ENCODE measurements at regions not wholly inside any gene's neighbourhood (a gene's known extent, or its start where the extent isn't known, plus 50 kb on each side); places are given as distances from the start of the nearest gene placed in this dataset.

DNA sequence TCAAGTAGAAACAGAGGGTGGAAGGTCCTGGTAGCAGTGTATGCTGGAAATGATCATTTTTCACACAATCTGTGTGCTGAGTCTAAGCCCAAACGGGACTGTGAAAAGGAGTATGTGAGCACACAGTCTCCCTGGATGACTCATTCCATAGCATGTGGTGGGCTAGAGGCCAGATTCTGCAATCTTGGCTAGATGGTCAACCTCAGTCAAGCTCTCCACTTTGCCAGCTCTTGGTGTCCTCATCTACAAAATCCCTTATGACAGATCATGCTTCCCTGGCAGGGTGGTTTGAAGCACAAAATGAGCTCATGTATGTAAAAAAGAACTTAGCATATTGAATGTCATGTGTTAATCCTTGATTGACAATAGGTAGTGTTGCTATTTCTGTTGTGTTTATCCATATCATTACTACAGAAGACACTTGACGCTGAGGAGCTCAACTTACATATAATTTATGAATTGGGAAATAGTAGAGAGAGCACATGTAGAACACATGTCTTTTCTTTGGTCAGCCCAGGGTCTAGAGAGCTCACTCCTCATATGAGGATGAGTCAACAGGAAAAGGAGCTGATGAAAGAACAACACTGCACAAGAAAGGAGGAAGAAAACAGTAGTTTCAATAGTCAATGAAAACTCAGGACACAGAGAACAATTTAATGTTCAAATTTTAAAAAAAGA, 517.5 kb downstream of the BCL11B start:
- DNase-seq, result no peak

- no peak for DNase-seq
Measured at GRCh38 chr14:98756749-98757148, 515.2 kb downstream of the BCL11B start.

GRCh38 chr14:98758440-98758839, 513.6 kb downstream of the BCL11B start:
- DNase-seq, result no peak

DNA sequence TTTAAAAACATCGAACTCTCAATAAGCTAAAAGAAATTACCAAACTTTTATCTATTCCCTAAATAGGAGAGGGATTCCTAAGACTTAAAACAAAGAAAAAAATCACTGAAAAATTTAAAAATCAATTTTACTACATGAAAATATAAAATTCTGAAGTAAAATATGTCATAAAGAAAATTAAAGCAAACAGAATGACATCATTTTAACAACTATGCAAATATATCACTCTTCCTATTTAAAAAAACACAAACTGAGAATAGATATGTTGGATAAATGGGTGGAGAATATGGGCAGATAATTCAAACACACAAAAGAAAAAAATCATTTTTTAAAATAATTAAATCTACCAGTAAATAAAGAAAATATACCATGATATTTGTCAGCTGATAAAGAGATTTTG, 510.0 kb downstream of the BCL11B start:
- DNase-seq, result no peak

- no peak for DNase-seq
Measured at GRCh38 chr14:98766818-98767217, 505.2 kb downstream of the BCL11B start.

- DNase-seq, result no peak
Measured at GRCh38 chr14:98769326-98769725, 502.7 kb downstream of the BCL11B start.

DNA sequence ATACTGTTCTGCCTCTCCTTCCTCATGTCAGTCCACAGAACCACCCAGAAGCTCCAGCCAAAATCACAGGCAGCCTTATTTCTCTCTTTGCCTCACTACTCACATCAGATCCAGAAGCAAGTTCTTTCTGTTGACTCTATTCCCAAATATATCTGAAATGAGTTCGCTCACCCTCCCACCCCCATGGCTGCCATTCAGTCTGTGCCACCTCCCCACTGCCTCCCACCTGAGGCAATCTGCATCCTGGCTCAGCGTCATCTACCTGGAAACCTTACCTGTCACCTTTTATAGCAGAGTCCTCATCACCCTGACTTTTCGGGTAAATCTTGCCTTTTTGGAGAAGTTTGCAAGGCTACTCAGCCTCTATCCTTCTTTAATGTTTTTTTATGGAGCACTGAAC, 501.8 kb downstream of the BCL11B start:
- DNase-seq, result no peak

DNA sequence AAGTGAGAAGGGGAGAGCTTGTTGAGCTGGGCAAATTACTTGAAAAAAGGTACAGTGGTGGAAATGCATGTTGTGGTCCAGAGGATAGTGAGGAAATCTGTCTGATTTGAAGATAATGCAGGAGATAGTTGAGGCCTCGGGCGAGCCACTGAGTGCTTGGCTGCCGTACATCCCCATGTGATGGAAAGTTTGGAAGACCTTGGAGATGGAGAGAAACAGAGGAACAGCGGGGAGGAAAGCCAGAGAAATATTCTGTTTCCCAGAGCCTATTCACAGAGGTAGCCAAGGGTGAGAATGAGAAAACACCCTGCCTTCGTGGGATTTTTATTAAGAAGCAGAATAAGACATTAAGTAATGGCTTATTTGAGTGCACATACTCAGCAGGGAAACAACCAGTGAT, 498.2 kb downstream of the BCL11B start:
- no peak for DNase-seq

- DNase-seq, result no peak
Measured at GRCh38 chr14:98775892-98776291, 496.1 kb downstream of the BCL11B start.

DNA sequence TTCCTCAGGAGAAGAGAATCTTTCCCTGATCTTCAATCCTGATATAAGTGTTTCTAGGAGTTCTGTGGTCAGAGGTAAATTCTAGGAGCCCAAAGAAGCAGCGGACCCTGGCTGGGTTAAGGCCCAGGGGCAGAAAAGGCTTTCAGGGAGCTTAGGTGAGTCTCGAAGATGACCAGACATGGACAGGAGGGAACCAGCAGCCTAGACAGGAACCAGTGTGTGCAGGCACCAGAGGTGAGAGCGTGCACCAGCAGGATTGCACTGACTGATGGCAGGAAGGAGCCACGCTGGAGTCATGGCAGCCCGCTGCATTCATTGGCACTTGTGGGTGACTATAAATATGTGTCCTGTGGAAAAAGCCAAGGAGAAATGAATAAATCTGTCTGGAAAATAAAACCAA, 489.9 kb downstream of the BCL11B start:
- DNase-seq, result no peak

DNA sequence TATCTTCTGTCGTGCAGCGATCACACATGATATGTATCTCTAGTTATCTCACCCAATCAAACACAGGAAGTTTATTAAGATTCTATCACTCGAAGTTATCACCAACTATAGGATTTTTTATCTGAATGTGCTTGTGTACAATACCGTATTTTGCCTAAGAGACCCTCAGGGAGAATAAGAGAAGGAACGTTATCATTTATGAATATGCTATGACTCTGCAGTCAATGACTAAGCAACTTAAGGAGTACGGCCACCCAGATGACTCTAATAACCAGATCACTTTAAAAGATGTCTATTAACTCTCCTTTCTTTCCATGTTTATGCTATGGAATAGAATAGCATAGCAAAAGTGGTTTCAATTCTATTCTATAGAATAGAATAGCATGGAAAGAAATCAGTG, 486.4 kb downstream of the BCL11B start:
- no peak for DNase-seq

- DNase-seq, result no peak
Measured at GRCh38 chr14:98786456-98786855, 485.5 kb downstream of the BCL11B start.

DNA sequence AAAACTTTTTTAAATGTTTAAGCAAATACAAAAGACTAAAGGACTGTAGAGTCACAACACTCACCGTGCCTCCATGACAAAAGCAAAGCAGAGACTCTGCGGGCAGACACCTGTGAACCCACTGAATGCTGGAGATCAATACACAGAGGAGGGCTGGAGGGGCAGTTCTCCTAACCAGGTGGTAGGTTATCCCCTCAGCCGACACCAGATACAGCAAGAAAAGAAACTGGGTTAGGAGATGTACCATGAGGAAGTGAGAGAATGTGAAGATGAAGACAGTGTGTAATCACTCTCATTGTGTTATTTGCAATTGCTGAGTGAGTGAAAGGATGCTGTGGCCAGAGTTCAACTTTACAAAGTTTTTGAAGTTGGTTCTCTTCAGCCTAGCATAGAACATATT, 480.3 kb downstream of the BCL11B start:
- no peak for DNase-seq

- no peak for DNase-seq
Measured at GRCh38 chr14:98792171-98792570, 479.8 kb downstream of the BCL11B start.

DNA sequence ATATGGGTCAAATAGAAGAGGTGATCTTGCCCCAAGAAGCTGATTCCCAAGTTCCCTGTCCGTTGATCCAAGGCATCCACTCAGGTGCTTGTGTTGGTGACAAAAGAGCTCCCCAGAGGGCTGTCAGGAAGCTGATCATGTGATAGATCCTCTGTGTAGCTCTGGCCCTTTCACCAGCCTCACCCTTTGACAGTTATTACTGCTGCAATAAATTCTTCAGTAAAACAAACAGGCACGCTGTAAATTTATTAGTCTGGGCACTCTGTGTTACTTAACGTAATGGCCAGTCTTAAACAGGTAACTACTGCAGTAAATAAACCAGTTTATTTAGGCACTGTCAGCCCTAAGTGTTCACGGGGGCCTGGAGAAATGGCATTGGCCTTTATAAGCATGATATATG, 473.9 kb downstream of the BCL11B start:
- DNase-seq, result no peak

DNA sequence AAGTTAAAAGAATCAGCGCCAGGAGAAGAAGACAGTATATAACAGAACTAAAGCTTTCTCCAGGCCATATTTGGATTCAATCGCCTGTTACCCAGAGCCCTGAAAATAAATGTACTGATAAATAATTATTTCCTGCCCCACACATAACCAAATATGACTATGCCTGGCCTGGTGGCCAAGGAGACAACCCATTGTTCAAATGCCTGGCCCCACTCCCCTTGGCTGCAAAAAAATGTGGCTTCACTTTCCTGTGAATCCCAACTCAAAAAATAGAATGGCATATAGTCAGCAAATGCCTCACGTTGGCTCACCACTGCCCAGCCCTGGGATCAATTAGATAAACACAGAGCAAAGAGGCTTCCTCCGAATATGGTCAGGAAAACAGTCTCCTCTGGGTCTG, 472.1 kb downstream of the BCL11B start:
- no peak for DNase-seq

- no peak for DNase-seq
Measured at GRCh38 chr14:98802044-98802443, 470.0 kb downstream of the BCL11B start.

DNA sequence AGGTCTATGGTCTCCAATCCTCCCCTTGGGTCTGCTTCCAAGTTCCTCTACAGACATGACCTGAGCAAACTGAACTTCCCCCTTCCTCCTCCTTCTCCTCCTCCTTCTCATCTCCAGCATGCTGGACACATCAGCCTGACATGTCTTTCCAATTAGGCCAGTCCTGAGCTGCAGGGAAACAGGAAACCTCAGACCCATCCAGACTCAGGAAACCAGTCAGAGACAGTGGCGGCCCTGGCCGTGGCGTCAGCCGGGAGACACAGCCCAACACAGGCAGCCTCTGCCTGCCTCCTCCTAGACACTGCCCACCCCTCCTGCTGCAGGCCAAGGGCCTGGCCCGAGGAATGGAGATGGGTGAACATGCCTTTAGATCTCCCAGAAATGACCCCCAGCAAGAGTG, 468.8 kb downstream of the BCL11B start:
- no peak for DNase-seq

GRCh38 chr14:98808494-98809407, 463.2 kb downstream of the BCL11B start:
- no peak for DNase-seq

- no peak for DNase-seq
Measured at GRCh38 chr14:98816195-98816594, 455.8 kb downstream of the BCL11B start.

GRCh38 chr14:98816720-98817119, 455.3 kb downstream of the BCL11B start:
- DNase-seq, result no peak

DNA sequence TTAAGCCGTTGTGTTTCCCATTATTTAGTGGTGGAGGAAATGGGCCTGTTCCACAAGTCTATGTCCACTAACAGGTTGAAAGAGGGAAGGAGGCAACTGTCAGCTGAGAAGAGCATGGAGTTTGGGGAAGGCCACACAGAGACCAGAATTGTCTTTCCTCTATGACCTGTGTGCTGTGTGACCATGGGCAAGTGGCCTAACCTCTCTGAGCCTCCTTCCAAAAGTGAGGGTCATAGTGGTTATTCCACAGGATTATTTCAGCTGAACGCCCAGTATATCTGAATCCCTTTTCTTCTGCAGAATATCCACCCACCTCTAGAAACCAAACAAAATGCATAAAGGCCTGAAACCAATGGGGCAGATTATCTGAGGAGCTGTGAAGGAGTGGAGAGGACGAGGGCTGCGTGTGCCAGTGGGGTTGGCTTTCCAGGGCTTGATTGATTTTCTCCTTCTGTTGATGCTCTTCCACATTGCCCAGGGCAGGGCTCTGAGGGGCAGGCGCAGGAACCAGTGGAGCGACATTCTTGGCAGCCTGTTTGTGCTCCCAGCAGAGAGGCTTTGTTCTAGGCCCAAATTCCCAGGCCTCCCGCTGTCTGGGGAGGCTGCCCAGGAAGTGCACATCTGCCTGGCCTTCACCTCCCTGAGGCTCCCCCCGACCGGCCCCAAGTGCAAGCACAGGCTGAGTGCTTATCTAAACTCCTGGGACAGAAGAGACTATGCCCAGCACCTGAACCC, 452.7 kb downstream of the BCL11B start:
- no peak for DNase-seq

DNA sequence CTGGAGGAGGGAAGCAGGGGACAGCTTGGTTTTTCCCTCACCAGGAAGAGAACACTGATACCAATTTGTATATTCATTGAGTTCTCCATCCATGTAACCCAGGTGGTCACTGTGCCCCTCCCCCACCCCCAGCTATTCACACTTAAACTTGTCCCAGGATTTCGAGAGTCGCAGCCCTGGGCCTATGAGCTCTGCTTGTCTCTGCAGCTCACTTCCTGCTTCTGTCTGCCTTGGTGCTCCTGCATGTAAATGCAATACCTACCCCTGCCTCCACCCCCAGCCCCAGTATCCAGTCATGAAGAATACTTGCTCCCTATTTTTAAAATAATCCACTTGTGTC, 452.2 kb downstream of the BCL11B start:
- DNase-seq, result no peak

- no peak for DNase-seq
Measured at GRCh38 chr14:98822917-98823316, 449.1 kb downstream of the BCL11B start.
